ENCODE measurements at regions not wholly inside any gene's neighbourhood (a gene's known extent, or its start where the extent isn't known, plus 50 kb on each side); places are given as distances from the start of the nearest gene placed in this dataset.

DNA sequence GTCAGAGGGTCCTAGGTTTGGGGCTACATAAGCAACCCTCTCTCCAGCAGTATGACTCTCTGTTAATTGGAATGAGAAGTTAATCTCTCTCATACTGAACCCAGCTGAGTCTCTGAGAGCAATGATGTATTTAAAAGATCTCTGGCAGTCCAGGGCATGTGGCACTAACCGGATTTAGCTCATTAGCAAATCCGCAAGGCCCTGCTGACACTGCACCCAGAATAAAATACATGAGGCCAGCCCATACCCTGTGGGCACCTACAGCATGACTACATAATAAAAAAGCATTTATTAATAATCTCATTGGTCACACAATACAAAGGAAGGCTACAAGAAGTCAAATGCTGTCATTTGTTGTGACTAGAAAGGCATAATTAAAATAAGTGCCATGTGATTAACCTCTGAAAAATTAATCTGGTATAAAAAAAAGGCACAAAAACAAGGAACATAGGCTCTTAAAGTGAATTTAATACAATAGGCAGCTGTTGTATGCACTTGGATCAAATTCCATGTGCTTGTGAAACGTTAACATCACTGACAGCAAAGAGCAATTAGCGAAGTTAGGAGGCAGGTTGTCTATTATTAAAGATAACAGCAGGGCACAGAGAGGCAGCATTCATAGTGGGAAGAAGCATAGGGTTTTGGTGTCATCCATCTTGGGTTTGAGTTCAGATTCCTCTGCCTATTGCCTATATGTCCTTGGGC is 381.2 kb downstream of the WDR72 start:
- Histone ChIP-seq H3K27me3 (ENCODE audit: control insufficient read depth, insufficient read depth, low read length) (no peaks in the 10 kb centered on the region), H3K27ac (ENCODE audit: low read length) (no peak overlapping the region), H3K9me3 (ENCODE audit: control insufficient read depth, insufficient read depth, low read length) (no peaks in the 10 kb centered on the region), H3K36me3 (ENCODE audit: control insufficient read depth, insufficient read depth, low read length) (no peaks in the 10 kb centered on the region), H3K4me1 (ENCODE audit: control insufficient read depth, insufficient read depth, low read length) (no peaks in the 10 kb centered on the region), H3K4me3 (ENCODE audit: low read length) (no peak overlapping the region)
- intact Hi-C loops (cut with micrococcal nuclease): no loop called here
- H3K36me3 Mint-ChIP-seq: no peaks in the 10 kb centered on the region
- TF ChIP-seq, protein P1, sequence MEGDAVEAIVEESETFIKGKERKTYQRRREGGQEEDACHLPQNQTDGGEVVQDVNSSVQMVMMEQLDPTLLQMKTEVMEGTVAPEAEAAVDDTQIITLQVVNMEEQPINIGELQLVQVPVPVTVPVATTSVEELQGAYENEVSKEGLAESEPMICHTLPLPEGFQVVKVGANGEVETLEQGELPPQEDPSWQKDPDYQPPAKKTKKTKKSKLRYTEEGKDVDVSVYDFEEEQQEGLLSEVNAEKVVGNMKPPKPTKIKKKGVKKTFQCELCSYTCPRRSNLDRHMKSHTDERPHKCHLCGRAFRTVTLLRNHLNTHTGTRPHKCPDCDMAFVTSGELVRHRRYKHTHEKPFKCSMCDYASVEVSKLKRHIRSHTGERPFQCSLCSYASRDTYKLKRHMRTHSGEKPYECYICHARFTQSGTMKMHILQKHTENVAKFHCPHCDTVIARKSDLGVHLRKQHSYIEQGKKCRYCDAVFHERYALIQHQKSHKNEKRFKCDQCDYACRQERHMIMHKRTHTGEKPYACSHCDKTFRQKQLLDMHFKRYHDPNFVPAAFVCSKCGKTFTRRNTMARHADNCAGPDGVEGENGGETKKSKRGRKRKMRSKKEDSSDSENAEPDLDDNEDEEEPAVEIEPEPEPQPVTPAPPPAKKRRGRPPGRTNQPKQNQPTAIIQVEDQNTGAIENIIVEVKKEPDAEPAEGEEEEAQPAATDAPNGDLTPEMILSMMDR (IDR thresholded peaks at IDR 0.05): no peak
- H3K4me3 Mint-ChIP-seq: no peak overlapping the region
- ATAC-seq (no peak), DNase-seq (no peak)
- 90% methylated on average over 4 of the region's 4 CpGs for WGBS (ENCODE audit: insufficient coverage)
- H3K9me3 Mint-ChIP-seq: peaks cover 0 to 6% of the 10 kb centered on the region in 2 donors
- no peak overlapping the region for H3K27ac Mint-ChIP-seq
- H3K27me3 Mint-ChIP-seq (ENCODE audit: low read depth in 2 of 2): no peaks in the 10 kb centered on the region
- H3K4me1 Mint-ChIP-seq: no peaks in the 10 kb centered on the region

DNA sequence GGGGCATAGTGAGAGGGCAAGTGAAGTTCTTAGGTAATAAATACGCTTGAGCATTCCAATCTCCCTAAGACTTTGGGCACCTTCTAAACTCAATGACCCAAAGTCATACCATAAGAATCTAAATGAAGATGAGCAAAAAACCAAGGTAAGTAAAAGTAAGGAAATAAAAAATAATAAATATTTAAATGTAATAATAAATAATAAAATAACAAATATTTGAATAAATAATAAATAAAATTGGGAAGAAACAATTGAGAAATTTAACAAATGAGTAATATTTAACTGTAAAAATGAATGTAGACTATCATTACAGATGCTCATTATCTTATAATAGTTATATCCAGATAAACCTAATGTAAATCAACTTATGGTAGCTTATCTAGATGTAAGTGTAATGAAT is 391.7 kb downstream of the WDR72 start:
- no peak for ATAC-seq
- Histone ChIP-seq H3K4me1 (ENCODE audit: control insufficient read depth, insufficient read depth, low read length) (no peaks in the 10 kb centered on the region), H3K4me3 (ENCODE audit: low read length) (no peak overlapping the region), H3K9me3 (ENCODE audit: control insufficient read depth, insufficient read depth, low read length) (no peaks in the 10 kb centered on the region), H3K36me3 (ENCODE audit: control insufficient read depth, insufficient read depth, low read length) (no peaks in the 10 kb centered on the region), H3K27ac (ENCODE audit: low read length) (no peak overlapping the region), H3K27me3 (ENCODE audit: control insufficient read depth, insufficient read depth, low read length) (no peaks in the 10 kb centered on the region)
- DNase-seq: no peak
- no peaks in the 10 kb centered on the region for H3K4me1 Mint-ChIP-seq
- H3K4me3 Mint-ChIP-seq: no peak overlapping the region
- TF ChIP-seq, protein P1 (IDR thresholded peaks at IDR 0.05): no peak
- intact Hi-C loops (cut with micrococcal nuclease): no loop called here
- no peak overlapping the region for H3K27ac Mint-ChIP-seq
- H3K27me3 Mint-ChIP-seq (ENCODE audit: low read depth in 2 of 2): no peaks in the 10 kb centered on the region
- WGBS (ENCODE audit: insufficient coverage): no CpG with 5 or more reads among the region's 1 CpG
- peaks cover 11 to 13% of the 10 kb centered on the region in 2 donors for H3K9me3 Mint-ChIP-seq
- no peaks in the 10 kb centered on the region for H3K36me3 Mint-ChIP-seq

DNA sequence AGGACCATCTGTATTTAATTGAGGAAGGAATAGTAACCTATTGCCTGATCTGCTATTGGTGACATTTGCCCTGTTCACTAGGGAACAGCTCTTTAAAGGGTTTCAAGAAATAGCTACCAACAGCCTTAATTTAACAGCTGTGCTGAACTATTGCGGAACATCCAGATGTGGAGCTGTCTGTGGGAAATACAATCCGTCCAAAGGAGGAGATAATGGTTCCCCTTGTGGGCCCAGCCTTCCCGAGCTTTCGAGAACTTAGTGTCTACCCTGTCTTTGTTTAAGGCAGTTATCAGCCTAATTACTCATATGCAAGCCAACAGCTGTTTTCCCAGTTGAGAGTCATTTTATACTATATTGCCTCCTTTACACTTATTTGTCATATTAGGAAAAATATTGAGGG is 398.6 kb downstream of the WDR72 start:
- 93% methylated on average over 4 of the region's 4 CpGs for WGBS (ENCODE audit: insufficient coverage)
- Mint-ChIP-seq H3K27ac (no peak overlapping the region), H3K4me3 (no peak overlapping the region), H3K4me1 (no peaks in the 10 kb centered on the region), H3K27me3 (ENCODE audit: low read depth in 2 of 2) (no peaks in the 10 kb centered on the region), H3K36me3 (no peaks in the 10 kb centered on the region), H3K9me3 (peaks cover 8% of the 10 kb centered on the region in 2 donors)
- ATAC-seq (no peak), DNase-seq (no peak)
- intact Hi-C loops (cut with micrococcal nuclease): no loop called here
- Histone ChIP-seq H3K27ac (ENCODE audit: low read length) (no peak overlapping the region), H3K4me1 (ENCODE audit: control insufficient read depth, insufficient read depth, low read length) (no peaks in the 10 kb centered on the region), H3K27me3 (ENCODE audit: control insufficient read depth, insufficient read depth, low read length) (no peaks in the 10 kb centered on the region), H3K4me3 (ENCODE audit: low read length) (no peak overlapping the region), H3K9me3 (ENCODE audit: control insufficient read depth, insufficient read depth, low read length) (no peaks in the 10 kb centered on the region), H3K36me3 (ENCODE audit: control insufficient read depth, insufficient read depth, low read length) (no peaks in the 10 kb centered on the region)
- TF ChIP-seq, protein P1 (IDR thresholded peaks at IDR 0.05): no peak

DNA sequence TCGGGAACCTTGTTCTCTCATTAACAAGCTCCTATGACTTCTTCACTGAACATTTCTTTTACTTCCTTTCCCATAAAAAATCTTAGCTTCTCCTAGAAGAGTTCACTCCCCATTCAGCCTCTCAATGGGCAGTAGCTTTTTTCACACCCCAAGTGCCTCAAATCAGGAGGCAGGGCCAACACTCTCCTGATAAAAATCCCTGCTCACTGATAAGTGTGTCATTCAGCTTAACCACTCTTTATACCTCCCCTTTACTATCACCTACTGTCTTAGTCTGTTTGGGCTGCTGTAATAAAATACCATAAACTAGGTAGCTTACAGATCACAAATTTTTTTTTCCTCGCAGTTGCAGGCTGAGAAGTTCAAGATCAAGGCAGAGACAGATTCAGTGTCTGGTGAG is 400.4 kb downstream of the WDR72 start:
- Mint-ChIP-seq H3K4me1 (no peaks in the 10 kb centered on the region), H3K4me3 (no peak overlapping the region), H3K27ac (no peak overlapping the region), H3K27me3 (ENCODE audit: low read depth in 2 of 2) (no peaks in the 10 kb centered on the region), H3K36me3 (no peaks in the 10 kb centered on the region), H3K9me3 (peaks cover 3 to 8% of the 10 kb centered on the region in 2 donors)
- H3K4me3 ChIP-seq (ENCODE audit: low read length): no peak overlapping the region
- H3K27ac ChIP-seq (ENCODE audit: low read length): no peak overlapping the region
- H3K9me3 ChIP-seq (ENCODE audit: control insufficient read depth, insufficient read depth, low read length): no peaks in the 10 kb centered on the region
- ATAC-seq: no peak
- intact Hi-C loops (cut with micrococcal nuclease): no loop called here
- 91% methylated on average over 2 of the region's 2 CpGs for WGBS (ENCODE audit: insufficient coverage)
- H3K36me3 ChIP-seq (ENCODE audit: control insufficient read depth, insufficient read depth, low read length): no peaks in the 10 kb centered on the region
- no peak for DNase-seq
- TF ChIP-seq, protein P1 (IDR thresholded peaks at IDR 0.05): no peak
- H3K27me3 ChIP-seq (ENCODE audit: control insufficient read depth, insufficient read depth, low read length): no peaks in the 10 kb centered on the region
- no peaks in the 10 kb centered on the region for H3K4me1 ChIP-seq (ENCODE audit: control insufficient read depth, insufficient read depth, low read length)

Measured in natural killer cell (primary cell).